Activated CD8-positive, alpha-beta memory T cell treated with anti-CD3 and anti-CD28 coated beads, Interleukin-2, amount 10 ng/mL, durations not matched to agents 7 days and 5 days (primary cell): ENCODE measurements at regions not wholly inside any gene's neighbourhood (a gene's known extent, or its start where the extent isn't known, plus 50 kb on each side); places are given as distances from the start of the nearest gene placed in this dataset.

ENCODE experiments used
- ATAC-seq: fragments of 150-1000 bp; cut with Tn5 transposase; one replicate; pipeline ENCODE4 v1.10.0; 2021; ENCODE audit warnings: moderate library complexity
- CTCF ChIA-PET: fragments of 350-600 bp; sonication (Branson Sonifier 250); formaldehyde crosslinking; loops from one replicate; lab custom pipeline; 2021; ENCODE audit warnings: antibody characterized with exemption; lab: Charles Lee
- DNase-seq: peaks from one replicate; pipeline ENCODE4 v3.0.0-alpha.2; 2020
- H3K27ac Mint-ChIP-seq: one replicate; pipeline ENCODE4 v1.8.0; 2021; ENCODE audit warnings: mild to moderate bottlenecking, mixed read lengths
- H3K27me3 Mint-ChIP-seq: one replicate; pipeline ENCODE4 v1.8.0; 2021; ENCODE audit warnings: mixed read lengths
- H3K36me3 Mint-ChIP-seq: one replicate; pipeline ENCODE4 v1.8.0; 2021; ENCODE audit warnings: mild to moderate bottlenecking, mixed read lengths
- H3K4me1 Mint-ChIP-seq: one replicate; pipeline ENCODE4 v1.8.0; 2021; ENCODE audit warnings: mixed read lengths
- H3K4me3 Mint-ChIP-seq: one replicate; pipeline ENCODE4 v1.8.0; 2021; ENCODE audit warnings: mild to moderate bottlenecking, moderate library complexity, mixed read lengths
- H3K9me3 Mint-ChIP-seq: one replicate; pipeline ENCODE4 v1.8.0; 2022; ENCODE audit warnings: low read depth, mixed read lengths

GRCh38 chr5:173515526-173515925 lies 100.9 kb downstream of the BOD1 start:
- CTCF ChIA-PET, result no interaction called here
- no peak overlapping the region for H3K27ac Mint-ChIP-seq

GRCh38 chr5:173514661-173515060 lies 101.8 kb downstream of the BOD1 start:
- ATAC-seq (no peak), DNase-seq (no peak)
- CTCF ChIA-PET, result no interaction called here
- H3K27me3 Mint-ChIP-seq, result peaks cover 24% of the 10 kb centered on the region
- no peaks in the 10 kb centered on the region for H3K9me3 Mint-ChIP-seq
- H3K4me3 Mint-ChIP-seq, result no peak overlapping the region
- no peak overlapping the region for H3K27ac Mint-ChIP-seq
- no peaks in the 10 kb centered on the region for H3K36me3 Mint-ChIP-seq
- peaks cover 13% of the 10 kb centered on the region for H3K4me1 Mint-ChIP-seq

More at GRCh38 chr5:173515526-173515925, 100.9 kb downstream of the BOD1 start:
- H3K36me3 Mint-ChIP-seq, result no peaks in the 10 kb centered on the region
- no peak overlapping the region for H3K4me3 Mint-ChIP-seq
- peaks cover 13% of the 10 kb centered on the region for H3K4me1 Mint-ChIP-seq
- peaks cover 21% of the 10 kb centered on the region for H3K27me3 Mint-ChIP-seq
- no peaks in the 10 kb centered on the region for H3K9me3 Mint-ChIP-seq
- no peak for DNase-seq
- no peak for ATAC-seq

- DNase-seq (no peak), ATAC-seq (no peak)
- H3K36me3 Mint-ChIP-seq, result no peaks in the 10 kb centered on the region
- CTCF ChIA-PET, result no interaction called here
- peaks cover 13% of the 10 kb centered on the region for H3K4me1 Mint-ChIP-seq
- no peaks in the 10 kb centered on the region for H3K9me3 Mint-ChIP-seq
- peaks cover 25% of the 10 kb centered on the region for H3K27me3 Mint-ChIP-seq
- H3K27ac Mint-ChIP-seq, result no peak overlapping the region
- no peak overlapping the region for H3K4me3 Mint-ChIP-seq
These were observed 102.9 kb downstream of the BOD1 start for GRCh38 chr5:173513521-173513991.

- H3K4me1 Mint-ChIP-seq, result peaks cover 13% of the 10 kb centered on the region
- H3K27me3 Mint-ChIP-seq, result peaks cover 23% of the 10 kb centered on the region
- ATAC-seq (no peak), DNase-seq (no peak)
- H3K9me3 Mint-ChIP-seq, result no peaks in the 10 kb centered on the region
- CTCF ChIA-PET, result interaction anchor here (0.7 to 1.2 kb wide), 2 partner anchors 70 to 220 kb away, joined by 3 read pairs; no protein-coding TSS in a partner anchor
- H3K4me3 Mint-ChIP-seq, result no peak overlapping the region
- H3K36me3 Mint-ChIP-seq, result no peaks in the 10 kb centered on the region
- H3K27ac Mint-ChIP-seq, result no peak overlapping the region
These were observed 103.6 kb downstream of the BOD1 start for GRCh38 chr5:173512637-173513435.

- CTCF ChIA-PET, result no interaction called here
- Mint-ChIP-seq H3K4me3 (no peak overlapping the region), H3K36me3 (no peaks in the 10 kb centered on the region), H3K27ac (no peak overlapping the region), H3K27me3 (peaks cover 19% of the 10 kb centered on the region), H3K4me1 (peaks cover 13% of the 10 kb centered on the region), H3K9me3 (no peaks in the 10 kb centered on the region)
- ATAC-seq (no peak), DNase-seq (no peak)
These were observed 107.4 kb downstream of the BOD1 start for GRCh38 chr5:173509060-173509459.

GRCh38 chr5:173507171-173507570 lies 109.3 kb downstream of the BOD1 start:
- H3K4me1 Mint-ChIP-seq, result peaks cover 1% of the 10 kb centered on the region
- H3K4me3 Mint-ChIP-seq, result no peak overlapping the region
- no peak for DNase-seq
- CTCF ChIA-PET, result interaction anchor here (1.0 kb wide), 1 partner anchor 66 kb away, joined by 3 read pairs; no protein-coding TSS in a partner anchor
- peaks cover 9% of the 10 kb centered on the region for H3K27me3 Mint-ChIP-seq
- ATAC-seq, result no peak
- no peaks in the 10 kb centered on the region for H3K36me3 Mint-ChIP-seq
- H3K9me3 Mint-ChIP-seq, result no peaks in the 10 kb centered on the region
- H3K27ac Mint-ChIP-seq, result no peak overlapping the region

GRCh38 chr5:173505634-173506033 lies 110.8 kb downstream of the BOD1 start:
- Mint-ChIP-seq H3K4me1 (no peaks in the 10 kb centered on the region), H3K9me3 (no peaks in the 10 kb centered on the region), H3K27me3 (peaks cover 3% of the 10 kb centered on the region), H3K27ac (no peak overlapping the region), H3K4me3 (no peak overlapping the region), H3K36me3 (no peaks in the 10 kb centered on the region)
- CTCF ChIA-PET, result no interaction called here
- DNase-seq, result no peak
- no peak for ATAC-seq

GRCh38 chr5:173501922-173502321 lies 114.5 kb downstream of the BOD1 start:
- H3K27ac Mint-ChIP-seq, result no peak overlapping the region
- H3K27me3 Mint-ChIP-seq, result no peaks in the 10 kb centered on the region
- CTCF ChIA-PET, result no interaction called here
- DNase-seq (no peak), ATAC-seq (no peak)
- no peaks in the 10 kb centered on the region for H3K9me3 Mint-ChIP-seq
- H3K4me1 Mint-ChIP-seq, result no peaks in the 10 kb centered on the region
- H3K4me3 Mint-ChIP-seq, result no peak overlapping the region
- no peaks in the 10 kb centered on the region for H3K36me3 Mint-ChIP-seq

- H3K36me3 Mint-ChIP-seq, result no peaks in the 10 kb centered on the region
- no peak overlapping the region for H3K4me3 Mint-ChIP-seq
- H3K4me1 Mint-ChIP-seq, result no peaks in the 10 kb centered on the region
- no peak for ATAC-seq
- H3K27me3 Mint-ChIP-seq, result no peaks in the 10 kb centered on the region
- CTCF ChIA-PET, result no interaction called here
- no peaks in the 10 kb centered on the region for H3K9me3 Mint-ChIP-seq
- no peak overlapping the region for H3K27ac Mint-ChIP-seq
- no peak for DNase-seq
These were observed 115.2 kb downstream of the BOD1 start for GRCh38 chr5:173501271-173501670.

- DNase-seq (no peak), ATAC-seq (no peak)
- H3K4me3 Mint-ChIP-seq, result no peak overlapping the region
- no peaks in the 10 kb centered on the region for H3K9me3 Mint-ChIP-seq
- no peaks in the 10 kb centered on the region for H3K27me3 Mint-ChIP-seq
- no peak overlapping the region for H3K27ac Mint-ChIP-seq
- H3K4me1 Mint-ChIP-seq, result no peaks in the 10 kb centered on the region
- CTCF ChIA-PET, result no interaction called here
- H3K36me3 Mint-ChIP-seq, result no peaks in the 10 kb centered on the region
These were observed 116.3 kb downstream of the BOD1 start for GRCh38 chr5:173500213-173500560.

GRCh38 chr5:173499471-173500212 lies 116.8 kb downstream of the BOD1 start:
- Mint-ChIP-seq H3K27ac (no peak overlapping the region), H3K27me3 (no peaks in the 10 kb centered on the region), H3K4me3 (no peak overlapping the region), H3K36me3 (no peaks in the 10 kb centered on the region), H3K4me1 (no peaks in the 10 kb centered on the region), H3K9me3 (no peaks in the 10 kb centered on the region)
- DNase-seq (no peak), ATAC-seq (no peak)
- CTCF ChIA-PET, result no interaction called here

GRCh38 chr5:173498739-173499470 lies 117.5 kb downstream of the BOD1 start:
- CTCF ChIA-PET, result no interaction called here
- no peaks in the 10 kb centered on the region for H3K4me1 Mint-ChIP-seq
- H3K27me3 Mint-ChIP-seq, result peaks cover 3% of the 10 kb centered on the region
- H3K36me3 Mint-ChIP-seq, result no peaks in the 10 kb centered on the region
- no peak overlapping the region for H3K4me3 Mint-ChIP-seq
- ATAC-seq (no peak), DNase-seq (no peak)
- H3K27ac Mint-ChIP-seq, result no peak overlapping the region
- no peaks in the 10 kb centered on the region for H3K9me3 Mint-ChIP-seq

GRCh38 chr5:173498286-173498685 lies 118.2 kb downstream of the BOD1 start:
- H3K36me3 Mint-ChIP-seq, result no peaks in the 10 kb centered on the region
- CTCF ChIA-PET, result no interaction called here

More at GRCh38 chr5:173498286-173498685, 118.2 kb downstream of the BOD1 start:
- Mint-ChIP-seq H3K4me3 (no peak overlapping the region), H3K9me3 (no peaks in the 10 kb centered on the region), H3K4me1 (no peaks in the 10 kb centered on the region), H3K27ac (no peak overlapping the region), H3K27me3 (peaks cover 3% of the 10 kb centered on the region)
- no peak for ATAC-seq
- DNase-seq, result no peak
